ENCODE measurements at regions not wholly inside any gene's neighbourhood (a gene's known extent, or its start where the extent isn't known, plus 50 kb on each side); places are given as distances from the start of the nearest gene placed in this dataset.

- H3K4me1 ChIP-seq (ENCODE audit: control insufficient read depth, insufficient read depth, low read length, poor library complexity, severe bottlenecking): no peaks in the 10 kb centered on the region
- no peaks in the 10 kb centered on the region for H3K9me3 ChIP-seq (ENCODE audit: control insufficient read depth, low read length)
- no peaks in the 10 kb centered on the region for H3K27me3 ChIP-seq (replicated peaks; ENCODE audit: control insufficient read depth, insufficient read depth, low read length, poor library complexity, severe bottlenecking)
- no peaks in the 10 kb centered on the region for H3K36me3 ChIP-seq (ENCODE audit: control insufficient read depth, insufficient read depth, low read length)
- DNase-seq: no peak
- no peak overlapping the region for H3K27ac ChIP-seq (ENCODE audit: insufficient read depth, low read length, poor library complexity, severe bottlenecking)
- no peak overlapping the region for H3K4me3 ChIP-seq (ENCODE audit: insufficient read depth, low read depth, low read length, poor library complexity, severe bottlenecking)
Observed at GRCh38 chr6:6920987-6921313, 186.8 kb upstream of the RREB1 start.

DNA sequence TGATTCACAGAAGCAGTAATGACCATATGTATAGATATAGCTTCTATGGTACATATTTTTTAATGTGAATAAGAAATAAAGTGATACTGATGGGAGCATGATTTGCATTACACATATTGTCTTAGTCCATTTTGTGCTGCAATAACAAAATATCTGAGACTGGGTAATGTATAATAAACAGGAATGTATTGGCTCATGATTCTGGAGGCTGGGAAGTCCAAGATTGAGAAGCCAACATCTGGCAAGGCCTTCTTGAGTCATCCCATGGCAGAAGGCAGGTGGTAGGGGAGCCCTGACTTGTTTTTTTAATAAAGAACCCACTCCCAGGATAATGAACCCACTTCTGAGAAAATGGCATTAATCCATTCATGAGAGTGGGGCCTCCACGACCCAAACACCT is 185.6 kb upstream of the RREB1 start:
- Histone ChIP-seq H3K27me3 (replicated peaks; ENCODE audit: control insufficient read depth, insufficient read depth, low read length, poor library complexity, severe bottlenecking) (no peaks in the 10 kb centered on the region), H3K4me3 (ENCODE audit: insufficient read depth, low read depth, low read length, poor library complexity, severe bottlenecking) (no peak overlapping the region), H3K4me1 (ENCODE audit: control insufficient read depth, insufficient read depth, low read length, poor library complexity, severe bottlenecking) (no peaks in the 10 kb centered on the region), H3K36me3 (ENCODE audit: control insufficient read depth, insufficient read depth, low read length) (no peaks in the 10 kb centered on the region), H3K9me3 (ENCODE audit: control insufficient read depth, low read length) (no peaks in the 10 kb centered on the region), H3K27ac (ENCODE audit: insufficient read depth, low read length, poor library complexity, severe bottlenecking) (no peak overlapping the region)
- no peak for DNase-seq

DNA sequence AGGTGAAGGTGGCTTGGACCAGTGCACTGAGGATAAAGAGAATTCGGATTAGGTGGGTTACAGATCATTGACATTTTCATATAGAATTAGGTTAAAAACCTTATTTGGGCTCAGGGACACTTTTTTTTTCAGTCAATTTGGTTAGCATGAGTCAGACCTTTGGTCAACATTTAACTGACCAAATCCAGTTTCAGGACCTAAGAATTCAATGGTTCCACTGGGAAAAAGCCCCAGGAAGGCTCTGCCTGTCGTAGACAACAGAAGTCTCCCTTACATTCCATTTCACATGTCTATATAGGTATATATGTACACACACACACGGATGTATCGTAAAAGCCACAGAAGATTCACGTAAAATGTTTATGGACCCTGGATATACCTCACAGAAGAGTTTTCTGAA is 184.2 kb upstream of the RREB1 start:
- Histone ChIP-seq H3K4me1 (ENCODE audit: control insufficient read depth, insufficient read depth, low read length, poor library complexity, severe bottlenecking) (no peaks in the 10 kb centered on the region), H3K36me3 (ENCODE audit: control insufficient read depth, insufficient read depth, low read length) (no peaks in the 10 kb centered on the region), H3K9me3 (ENCODE audit: control insufficient read depth, low read length) (no peaks in the 10 kb centered on the region), H3K4me3 (ENCODE audit: insufficient read depth, low read depth, low read length, poor library complexity, severe bottlenecking) (no peak overlapping the region), H3K27ac (ENCODE audit: insufficient read depth, low read length, poor library complexity, severe bottlenecking) (no peak overlapping the region), H3K27me3 (replicated peaks; ENCODE audit: control insufficient read depth, insufficient read depth, low read length, poor library complexity, severe bottlenecking) (no peaks in the 10 kb centered on the region)
- no peak for DNase-seq

GRCh38 chr6:6924708-6925107 is 183.1 kb upstream of the RREB1 start:
- no peak overlapping the region for H3K4me3 ChIP-seq (ENCODE audit: insufficient read depth, low read depth, low read length, poor library complexity, severe bottlenecking)
- no peaks in the 10 kb centered on the region for H3K27me3 ChIP-seq (replicated peaks; ENCODE audit: control insufficient read depth, insufficient read depth, low read length, poor library complexity, severe bottlenecking)
- H3K9me3 ChIP-seq (ENCODE audit: control insufficient read depth, low read length): no peaks in the 10 kb centered on the region
- H3K36me3 ChIP-seq (ENCODE audit: control insufficient read depth, insufficient read depth, low read length): no peaks in the 10 kb centered on the region
- DNase-seq: no peak
- no peak overlapping the region for H3K27ac ChIP-seq (ENCODE audit: insufficient read depth, low read length, poor library complexity, severe bottlenecking)
- H3K4me1 ChIP-seq (ENCODE audit: control insufficient read depth, insufficient read depth, low read length, poor library complexity, severe bottlenecking): no peaks in the 10 kb centered on the region

DNA sequence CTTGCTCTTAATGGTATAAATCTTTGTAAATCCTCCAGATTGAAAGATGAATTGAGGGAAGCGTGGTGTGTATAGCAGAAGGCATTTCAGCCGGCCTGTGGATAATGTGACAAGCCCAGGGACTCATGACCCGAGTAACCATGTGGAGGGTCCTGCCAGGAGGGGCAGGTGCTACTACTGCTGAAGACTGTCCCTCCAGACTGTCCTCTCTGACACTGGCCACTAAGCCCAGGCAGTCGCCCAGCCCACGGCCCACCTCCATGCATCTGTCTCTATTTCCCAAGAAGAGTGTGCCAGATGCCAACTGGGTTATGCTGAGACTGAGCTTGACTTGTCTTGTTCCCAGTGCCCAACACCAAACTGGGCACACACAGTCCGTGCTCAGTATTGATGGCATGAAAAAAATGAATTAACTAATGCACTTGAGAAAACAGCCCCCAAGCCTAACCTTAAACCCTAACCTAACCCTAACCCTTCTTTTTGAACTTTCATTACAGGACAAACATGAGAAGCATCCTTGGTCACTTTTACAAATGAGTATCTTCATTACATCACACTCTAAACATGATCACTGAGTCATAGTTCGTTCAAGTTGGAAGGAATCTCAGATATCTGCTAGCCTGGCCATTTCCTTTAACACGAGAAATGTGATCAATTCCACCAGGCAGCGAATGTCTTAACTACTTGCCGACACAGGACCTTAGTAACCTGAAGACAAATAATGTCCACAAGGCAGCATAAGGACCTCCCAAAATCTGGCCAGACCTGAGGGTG is 182.2 kb upstream of the RREB1 start:
- Histone ChIP-seq H3K27ac (ENCODE audit: insufficient read depth, low read length, poor library complexity, severe bottlenecking) (no peak overlapping the region), H3K4me1 (ENCODE audit: control insufficient read depth, insufficient read depth, low read length, poor library complexity, severe bottlenecking) (no peaks in the 10 kb centered on the region), H3K27me3 (replicated peaks; ENCODE audit: control insufficient read depth, insufficient read depth, low read length, poor library complexity, severe bottlenecking) (no peaks in the 10 kb centered on the region), H3K4me3 (ENCODE audit: insufficient read depth, low read depth, low read length, poor library complexity, severe bottlenecking) (no peak overlapping the region), H3K9me3 (ENCODE audit: control insufficient read depth, low read length) (no peaks in the 10 kb centered on the region), H3K36me3 (ENCODE audit: control insufficient read depth, insufficient read depth, low read length) (no peaks in the 10 kb centered on the region)
- no peak for DNase-seq

GRCh38 chr6:6926856-6927255 is 180.9 kb upstream of the RREB1 start:
- H3K27me3 ChIP-seq (replicated peaks; ENCODE audit: control insufficient read depth, insufficient read depth, low read length, poor library complexity, severe bottlenecking): no peaks in the 10 kb centered on the region
- no peaks in the 10 kb centered on the region for H3K4me1 ChIP-seq (ENCODE audit: control insufficient read depth, insufficient read depth, low read length, poor library complexity, severe bottlenecking)
- H3K36me3 ChIP-seq (ENCODE audit: control insufficient read depth, insufficient read depth, low read length): no peaks in the 10 kb centered on the region
- H3K9me3 ChIP-seq (ENCODE audit: control insufficient read depth, low read length): no peaks in the 10 kb centered on the region
- no peak overlapping the region for H3K27ac ChIP-seq (ENCODE audit: insufficient read depth, low read length, poor library complexity, severe bottlenecking)
- DNase-seq: no peak
- no peak overlapping the region for H3K4me3 ChIP-seq (ENCODE audit: insufficient read depth, low read depth, low read length, poor library complexity, severe bottlenecking)

DNA sequence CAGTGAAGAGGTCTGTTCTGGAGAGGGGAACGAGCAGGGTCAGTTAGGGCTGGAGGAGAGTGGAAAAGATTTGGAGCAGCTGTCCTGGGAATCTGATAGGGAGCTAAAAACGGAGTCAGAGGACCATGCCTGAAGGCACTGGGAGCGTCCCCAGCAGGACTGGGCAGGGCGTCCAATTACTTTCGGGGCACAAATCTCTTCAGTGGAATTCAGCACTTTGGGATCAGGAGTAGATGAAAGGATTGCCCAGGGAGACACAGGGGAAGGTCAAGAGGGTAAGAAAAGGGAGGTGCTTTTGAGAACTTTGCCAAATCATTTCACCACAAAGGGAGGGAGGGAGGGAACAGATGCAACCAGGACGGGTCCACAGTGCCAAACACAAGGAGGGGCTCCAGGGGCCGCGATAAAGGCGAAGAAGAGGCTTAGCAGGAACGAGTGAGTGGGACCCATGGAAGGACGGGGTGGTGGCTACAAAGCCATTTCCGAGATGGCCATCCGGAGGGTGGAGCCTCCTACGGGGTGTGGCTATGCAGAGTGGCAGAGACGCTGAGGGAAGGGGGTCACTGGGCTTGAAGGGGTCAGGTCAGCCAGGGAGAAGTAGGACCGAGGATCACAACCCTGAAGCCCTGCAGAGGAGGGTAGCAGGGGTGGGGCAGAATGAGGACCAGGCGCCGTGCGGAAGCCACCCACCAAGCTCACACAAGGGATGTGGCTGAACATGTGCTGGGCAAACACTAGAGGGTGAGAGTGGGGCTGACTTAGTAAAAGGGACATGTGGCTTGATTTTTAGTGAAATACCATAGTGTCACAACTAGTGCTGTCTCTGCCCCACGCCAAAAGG is 180.0 kb upstream of the RREB1 start:
- H3K27ac ChIP-seq (ENCODE audit: insufficient read depth, low read length, poor library complexity, severe bottlenecking): no peak overlapping the region
- no peak for DNase-seq
- no peak overlapping the region for H3K4me3 ChIP-seq (ENCODE audit: insufficient read depth, low read depth, low read length, poor library complexity, severe bottlenecking)
- no peaks in the 10 kb centered on the region for H3K36me3 ChIP-seq (ENCODE audit: control insufficient read depth, insufficient read depth, low read length)
- no peaks in the 10 kb centered on the region for H3K4me1 ChIP-seq (ENCODE audit: control insufficient read depth, insufficient read depth, low read length, poor library complexity, severe bottlenecking)
- H3K27me3 ChIP-seq (replicated peaks; ENCODE audit: control insufficient read depth, insufficient read depth, low read length, poor library complexity, severe bottlenecking): no peaks in the 10 kb centered on the region
- no peaks in the 10 kb centered on the region for H3K9me3 ChIP-seq (ENCODE audit: control insufficient read depth, low read length)

- Histone ChIP-seq H3K9me3 (ENCODE audit: control insufficient read depth, low read length) (no peaks in the 10 kb centered on the region), H3K27me3 (replicated peaks; ENCODE audit: control insufficient read depth, insufficient read depth, low read length, poor library complexity, severe bottlenecking) (no peaks in the 10 kb centered on the region), H3K27ac (ENCODE audit: insufficient read depth, low read length, poor library complexity, severe bottlenecking) (no peak overlapping the region), H3K4me1 (ENCODE audit: control insufficient read depth, insufficient read depth, low read length, poor library complexity, severe bottlenecking) (no peaks in the 10 kb centered on the region), H3K4me3 (ENCODE audit: insufficient read depth, low read depth, low read length, poor library complexity, severe bottlenecking) (no peak overlapping the region), H3K36me3 (ENCODE audit: control insufficient read depth, insufficient read depth, low read length) (no peaks in the 10 kb centered on the region)
- DNase-seq: no peak
Observed at GRCh38 chr6:6930223-6930880, 177.4 kb upstream of the RREB1 start.

DNA sequence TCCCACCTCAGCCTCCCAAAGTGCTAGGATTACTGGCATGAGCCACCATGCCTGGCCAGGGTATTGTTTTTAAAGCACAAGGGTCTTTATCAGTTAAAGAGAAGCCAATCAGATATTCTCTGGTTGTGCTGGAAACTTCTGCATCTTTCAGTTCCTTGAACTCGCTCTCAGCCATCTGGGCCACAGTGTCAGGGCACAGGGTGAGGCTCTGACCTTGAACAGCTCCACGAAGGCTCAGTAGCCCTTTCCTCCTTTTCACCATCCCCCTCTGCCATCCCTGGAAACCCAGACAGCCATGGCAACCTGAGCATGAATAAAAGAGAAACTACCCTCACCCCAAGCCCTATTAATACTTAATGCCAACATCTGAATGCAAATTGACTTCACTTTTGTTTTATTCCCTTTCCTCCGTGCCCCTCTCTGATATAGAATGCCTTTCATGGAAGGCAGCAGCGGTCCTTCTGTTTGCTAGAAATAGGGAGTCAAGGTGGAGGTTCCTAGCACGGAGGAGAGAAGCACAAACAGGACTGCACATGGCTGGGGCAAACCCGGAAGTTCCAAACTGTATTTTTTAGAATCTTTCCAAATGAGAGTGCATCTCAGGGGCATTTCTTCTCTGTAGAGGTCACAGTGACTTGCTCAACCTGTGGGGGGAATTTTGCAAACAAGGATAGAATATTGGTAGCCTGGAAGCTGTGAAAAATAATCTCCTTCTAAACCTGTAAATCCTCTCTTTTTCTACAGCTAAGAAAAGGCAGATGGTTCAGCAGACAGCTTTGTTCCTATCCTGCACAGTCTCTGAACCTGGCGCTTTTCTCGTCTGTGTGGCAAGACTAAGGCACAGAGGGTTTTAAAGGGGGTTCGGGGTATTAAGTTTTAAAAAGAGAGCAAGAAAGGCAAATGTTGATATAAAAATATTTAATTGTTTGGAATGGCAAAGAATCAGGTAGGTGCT is 176.4 kb upstream of the RREB1 start:
- Histone ChIP-seq H3K4me3 (ENCODE audit: insufficient read depth, low read depth, low read length, poor library complexity, severe bottlenecking) (no peak overlapping the region), H3K27ac (ENCODE audit: insufficient read depth, low read length, poor library complexity, severe bottlenecking) (no peak overlapping the region), H3K4me1 (ENCODE audit: control insufficient read depth, insufficient read depth, low read length, poor library complexity, severe bottlenecking) (no peaks in the 10 kb centered on the region), H3K27me3 (replicated peaks; ENCODE audit: control insufficient read depth, insufficient read depth, low read length, poor library complexity, severe bottlenecking) (no peaks in the 10 kb centered on the region), H3K36me3 (ENCODE audit: control insufficient read depth, insufficient read depth, low read length) (no peaks in the 10 kb centered on the region), H3K9me3 (ENCODE audit: control insufficient read depth, low read length) (no peaks in the 10 kb centered on the region)
- no peak for DNase-seq

Data from effector memory CD4-positive, alpha-beta T cell (primary cell).